ENCODE measurements at regions not wholly inside any gene's neighbourhood (a gene's known extent, or its start where the extent isn't known, plus 50 kb on each side); places are given as distances from the start of the nearest gene placed in this dataset.

DNA sequence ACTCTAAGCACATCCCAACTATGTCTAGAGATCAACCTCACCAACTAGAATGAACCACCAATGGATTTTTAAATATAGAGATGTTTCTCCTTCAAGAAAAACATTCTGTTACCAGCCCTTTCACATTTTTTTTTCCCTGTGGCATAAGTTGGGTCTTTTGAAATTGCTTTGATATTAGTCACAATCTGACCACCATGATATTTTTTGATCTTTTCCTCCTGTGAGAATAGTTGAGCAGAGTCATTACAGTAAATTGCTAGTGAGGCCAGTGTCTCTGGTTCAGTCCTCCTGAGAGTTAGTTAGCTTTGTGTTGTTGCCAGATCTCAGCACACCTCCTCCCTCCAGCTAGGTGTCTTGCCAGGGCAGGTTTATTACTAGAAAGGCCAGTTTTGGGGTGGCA lies 79.7 kb upstream of the MYLIP start:
- TF ChIP-seq, protein P1, sequence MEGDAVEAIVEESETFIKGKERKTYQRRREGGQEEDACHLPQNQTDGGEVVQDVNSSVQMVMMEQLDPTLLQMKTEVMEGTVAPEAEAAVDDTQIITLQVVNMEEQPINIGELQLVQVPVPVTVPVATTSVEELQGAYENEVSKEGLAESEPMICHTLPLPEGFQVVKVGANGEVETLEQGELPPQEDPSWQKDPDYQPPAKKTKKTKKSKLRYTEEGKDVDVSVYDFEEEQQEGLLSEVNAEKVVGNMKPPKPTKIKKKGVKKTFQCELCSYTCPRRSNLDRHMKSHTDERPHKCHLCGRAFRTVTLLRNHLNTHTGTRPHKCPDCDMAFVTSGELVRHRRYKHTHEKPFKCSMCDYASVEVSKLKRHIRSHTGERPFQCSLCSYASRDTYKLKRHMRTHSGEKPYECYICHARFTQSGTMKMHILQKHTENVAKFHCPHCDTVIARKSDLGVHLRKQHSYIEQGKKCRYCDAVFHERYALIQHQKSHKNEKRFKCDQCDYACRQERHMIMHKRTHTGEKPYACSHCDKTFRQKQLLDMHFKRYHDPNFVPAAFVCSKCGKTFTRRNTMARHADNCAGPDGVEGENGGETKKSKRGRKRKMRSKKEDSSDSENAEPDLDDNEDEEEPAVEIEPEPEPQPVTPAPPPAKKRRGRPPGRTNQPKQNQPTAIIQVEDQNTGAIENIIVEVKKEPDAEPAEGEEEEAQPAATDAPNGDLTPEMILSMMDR (conservative IDR thresholded peaks at IDR 0.05; ENCODE audit: low read length) = no peak
- TF ChIP-seq EZH2phosphoT487 (IDR thresholded peaks at IDR 0.05; ENCODE audit: borderline replicate concordance, low read depth, low read length) = no peak

Data from OCI-LY7 (cell line).